ENCODE measurements at regions not wholly inside any gene's neighbourhood (a gene's known extent, or its start where the extent isn't known, plus 50 kb on each side); places are given as distances from the start of the nearest gene placed in this dataset.

GRCh38 chr12:67390273-67390672 lies 121.1 kb downstream of the CAND1 start:
- H4K8ac ChIP-seq (replicated peaks; ENCODE audit: insufficient read length, low read depth, low read length): no peak overlapping the region
- H3K27ac Mint-ChIP-seq: no peak overlapping the region
- no peaks in the 10 kb centered on the region for H3K9me3 Mint-ChIP-seq
- no peak overlapping the region for H3K56ac ChIP-seq (ENCODE audit: insufficient read length, low read depth, low read length)
- no peak overlapping the region for H3K18ac ChIP-seq (ENCODE audit: insufficient read length, low read depth, low read length)
- H2AFZ ChIP-seq (ENCODE audit: low read length): no peak overlapping the region
- no peaks in the 10 kb centered on the region for H4K20me1 ChIP-seq (ENCODE audit: control insufficient read depth, insufficient read depth, insufficient read length)
- H2BK5ac ChIP-seq (ENCODE audit: insufficient read length, low read length): no peak overlapping the region
- H3K27me3 Mint-ChIP-seq (ENCODE audit: low read depth): no peaks in the 10 kb centered on the region
- H3K4me2 ChIP-seq (ENCODE audit: insufficient read depth, insufficient read length, low read length): no peak overlapping the region
- H4K91ac ChIP-seq (ENCODE audit: insufficient read length, low read depth, low read length): no peak overlapping the region
- H2BK20ac ChIP-seq (ENCODE audit: low read depth, low read length, poor library complexity, severe bottlenecking): no peak overlapping the region
- no peak overlapping the region for H3K4me3 Mint-ChIP-seq
- no peak overlapping the region for H2BK15ac ChIP-seq (ENCODE audit: low read depth, low read length)
- no peak overlapping the region for H2BK12ac ChIP-seq (ENCODE audit: insufficient read length, low read depth, low read length)
- no peak overlapping the region for H3K4ac ChIP-seq (ENCODE audit: low read depth, low read length)
- H3K9me3 ChIP-seq (ENCODE audit: control insufficient read depth, low read depth, low read length): no peaks in the 10 kb centered on the region
- H3K79me1 ChIP-seq (ENCODE audit: insufficient read depth, low read depth, low read length, poor library complexity, severe bottlenecking): no peaks in the 10 kb centered on the region
- no peak overlapping the region for H3K23ac ChIP-seq (ENCODE audit: insufficient read length, low read depth, low read length)
- H3K23me2 ChIP-seq (ENCODE audit: insufficient read length, low read depth, low read length, poor library complexity, severe bottlenecking): no peaks in the 10 kb centered on the region
- no peak overlapping the region for H4K5ac ChIP-seq (ENCODE audit: insufficient read length, low read depth, low read length)
- H3K9ac ChIP-seq (ENCODE audit: extremely low read depth, insufficient read length, low read length): no peak overlapping the region
- H2AK5ac ChIP-seq (ENCODE audit: insufficient read length, low read length): no peak overlapping the region
- H3K79me2 ChIP-seq (ENCODE audit: insufficient read depth, low read length): no peaks in the 10 kb centered on the region
- H3K14ac ChIP-seq (ENCODE audit: insufficient read depth, low read length): no peak overlapping the region
- no peaks in the 10 kb centered on the region for H3K36me3 Mint-ChIP-seq (ENCODE audit: insufficient read depth in 1 of 3, low read depth in 3 of 3)
- H3K27ac ChIP-seq (ENCODE audit: insufficient read length, low read depth, low read length): no peak overlapping the region
- TF ChIP-seq CTCF (conservative IDR thresholded peaks at IDR 0.05): no peak
- H2BK120ac ChIP-seq (ENCODE audit: low read depth, low read length, poor library complexity, severe bottlenecking): no peak overlapping the region
- peaks cover 10 to 15% of the 10 kb centered on the region in 2 experiments for H3K4me1 Mint-ChIP-seq
- no peak overlapping the region for H3T11ph ChIP-seq (ENCODE audit: low read length)
- no peaks in the 10 kb centered on the region for H3K4me1 ChIP-seq (ENCODE audit: insufficient read depth, low read length)
- no peak for DNase-seq
- no peaks in the 10 kb centered on the region for H3K27me3 ChIP-seq (ENCODE audit: insufficient read depth, low read length)
- WGBS (ENCODE audit: extremely low coverage, insufficient read length, low lambda C conversion rate): no CpG with 5 or more reads among the region's 4 CpGs
